Activated T-cell treated with anti-CD3 and anti-CD28 coated beads for 48 hours (primary cell): ENCODE measurements at regions not wholly inside any gene's neighbourhood (a gene's known extent, or its start where the extent isn't known, plus 50 kb on each side); places are given as distances from the start of the nearest gene placed in this dataset.
"Not testable (repeated sequence)": the region's sequence is repeated elsewhere in the genome, so short reads cannot be mapped to it uniquely, and the experiment has no call there.

ENCODE experiments used
- DNase-seq: peaks from one replicate; pipeline ENCODE4 v3.0.0-alpha.2; 2020; ENCODE audit warnings: low read depth

- not testable (repeated sequence) for DNase-seq
Observed at GRCh38 chr17:20681746-20682722, 102.5 kb downstream of the CDRT15L2 start.

- not testable (repeated sequence) for DNase-seq
Observed at GRCh38 chr17:20683651-20684229, 104.2 kb downstream of the CDRT15L2 start.

GRCh38 chr17:20684975-20685374 is 105.5 kb downstream of the CDRT15L2 start:
- DNase-seq = not testable (repeated sequence)

- DNase-seq = not testable (repeated sequence)
Observed at GRCh38 chr17:20687584-20687983, 108.1 kb downstream of the CDRT15L2 start.

GRCh38 chr17:20689170-20689749 is 109.7 kb downstream of the CDRT15L2 start:
- DNase-seq = not testable (repeated sequence)

- not testable (repeated sequence) for DNase-seq
Observed at GRCh38 chr17:20692706-20693105, 113.2 kb downstream of the CDRT15L2 start.

- not testable (repeated sequence) for DNase-seq
Observed at GRCh38 chr17:20695871-20696270, 116.3 kb downstream of the CDRT15L2 start.

GRCh38 chr17:20698463-20699206 is 119.1 kb downstream of the CDRT15L2 start:
- not testable (repeated sequence) for DNase-seq

GRCh38 chr17:20700528-20700927 is 121.0 kb downstream of the CDRT15L2 start:
- not testable (repeated sequence) for DNase-seq

- DNase-seq = not testable (repeated sequence)
Observed at GRCh38 chr17:20701366-20701765, 121.8 kb downstream of the CDRT15L2 start.

GRCh38 chr17:20702692-20703091 is 123.2 kb downstream of the CDRT15L2 start:
- DNase-seq = no peak

- DNase-seq = no peak
Observed at GRCh38 chr17:20703781-20704180, 124.3 kb downstream of the CDRT15L2 start.

- DNase-seq = not testable (repeated sequence)
Observed at GRCh38 chr17:20705186-20705585, 125.7 kb downstream of the CDRT15L2 start.

GRCh38 chr17:20706751-20707373 is 127.3 kb downstream of the CDRT15L2 start:
- DNase-seq = no peak

GRCh38 chr17:20708821-20709220 is 129.3 kb downstream of the CDRT15L2 start:
- not testable (repeated sequence) for DNase-seq

GRCh38 chr17:20716481-20716880 is 137.0 kb downstream of the CDRT15L2 start:
- not testable (repeated sequence) for DNase-seq

GRCh38 chr17:20721171-20721570 is 141.6 kb downstream of the CDRT15L2 start:
- DNase-seq = no peak

GRCh38 chr17:20724391-20724790 is 144.9 kb downstream of the CDRT15L2 start:
- DNase-seq = not testable (repeated sequence)

GRCh38 chr17:20727201-20727600 is 147.7 kb downstream of the CDRT15L2 start:
- DNase-seq = not testable (repeated sequence)

GRCh38 chr17:20728181-20728580 is 148.7 kb downstream of the CDRT15L2 start:
- no peak for DNase-seq

- not testable (repeated sequence) for DNase-seq
Observed at GRCh38 chr17:20731131-20731530, 151.6 kb downstream of the CDRT15L2 start.
